ENCODE measurements at regions not wholly inside any gene's neighbourhood (a gene's known extent, or its start where the extent isn't known, plus 50 kb on each side); places are given as distances from the start of the nearest gene placed in this dataset.

DNA sequence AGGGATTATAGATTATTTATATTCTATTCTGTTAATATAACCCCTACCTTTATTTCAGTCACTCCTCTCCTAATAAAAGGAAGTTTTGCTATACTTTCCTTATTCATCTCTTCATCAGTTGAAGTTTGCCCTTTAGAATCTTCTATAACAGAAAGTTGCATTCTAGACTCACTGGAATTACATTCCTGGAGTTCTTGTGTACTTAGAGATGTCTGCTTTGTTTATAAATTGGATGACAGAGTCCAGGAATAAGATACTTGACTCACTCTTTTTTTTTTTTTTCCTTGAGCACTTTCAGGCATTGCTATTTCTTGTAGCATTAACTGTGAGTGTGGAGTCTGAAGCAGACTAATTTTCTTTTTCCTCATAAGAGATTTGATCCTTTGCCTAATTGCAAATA is 640.8 kb downstream of the XPNPEP1 start:
- TF ChIP-seq CTCF (IDR thresholded peaks at IDR 0.05; ENCODE audit: poor library complexity) (no peak), EZH2 (IDR thresholded peaks at IDR 0.05; ENCODE audit: borderline replicate concordance) (no peak), EZH2phosphoT487 (IDR thresholded peaks at IDR 0.05; ENCODE audit: low read depth, severe bottlenecking, unreplicated experiment) (no peak)
